Esophagus squamous epithelium (tissue), 4 donors: ENCODE measurements at regions not wholly inside any gene's neighbourhood (a gene's known extent, or its start where the extent isn't known, plus 50 kb on each side); places are given as distances from the start of the nearest gene placed in this dataset.

ENCODE experiments used
- POLR2A ChIP-seq, 4 donors: fragments of 450-650 bp; IDR thresholded peaks; one replicate each; pipeline ENCODE4 v1.6.1; 2017; ENCODE audit warnings: antibody characterized with exemption in 4 of 4, mild to moderate bottlenecking in 4 of 4, moderate library complexity in 3 of 4
- TF ChIP-seq, protein P1 (sequence below), 6 experiments: fragments of 450-650 bp in 4 of 6; fragments of 200-600 bp in 2 of 6; sonication (generic) in 2 of 6; IDR thresholded peaks; one replicate each; pipeline ENCODE4 v1.5.1; 2016 to 2019; ENCODE audit warnings: antibody characterized with exemption in 6 of 6, mild to moderate bottlenecking in 4 of 6, moderate library complexity in 4 of 6

DNA sequence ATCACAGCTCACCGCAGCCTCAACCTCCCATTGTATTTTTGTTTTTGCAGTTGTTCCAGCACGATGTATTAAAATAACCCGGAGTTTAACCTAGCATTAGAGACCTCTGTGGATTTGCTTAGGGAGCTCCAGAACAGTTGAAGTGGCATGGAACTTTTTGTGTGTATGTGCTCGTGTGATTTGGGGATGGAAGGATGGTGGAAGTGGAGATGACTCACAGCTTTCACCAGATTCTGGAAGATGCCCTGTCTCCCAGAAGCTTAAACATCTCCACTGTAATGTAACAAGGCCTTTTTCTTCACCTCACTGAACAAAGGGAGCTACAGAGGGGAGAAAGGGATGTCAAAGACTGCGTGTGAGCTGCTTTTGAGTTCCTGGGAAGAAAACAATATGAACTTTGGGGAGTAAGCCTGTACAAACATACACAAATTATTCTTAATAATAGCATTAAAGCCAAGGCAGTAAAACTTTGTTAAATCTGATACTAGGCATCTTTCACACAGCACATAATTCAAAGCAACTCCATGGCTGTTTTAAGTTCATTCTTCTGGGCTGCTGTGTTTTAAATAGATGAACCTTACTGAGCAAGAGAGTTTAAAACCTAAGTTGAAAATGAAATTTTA, 226.4 kb downstream of the ADAMTS15 start:
- TF ChIP-seq POLR2A (IDR thresholded peaks at IDR 0.05), result no peak
- TF ChIP-seq, protein P1, sequence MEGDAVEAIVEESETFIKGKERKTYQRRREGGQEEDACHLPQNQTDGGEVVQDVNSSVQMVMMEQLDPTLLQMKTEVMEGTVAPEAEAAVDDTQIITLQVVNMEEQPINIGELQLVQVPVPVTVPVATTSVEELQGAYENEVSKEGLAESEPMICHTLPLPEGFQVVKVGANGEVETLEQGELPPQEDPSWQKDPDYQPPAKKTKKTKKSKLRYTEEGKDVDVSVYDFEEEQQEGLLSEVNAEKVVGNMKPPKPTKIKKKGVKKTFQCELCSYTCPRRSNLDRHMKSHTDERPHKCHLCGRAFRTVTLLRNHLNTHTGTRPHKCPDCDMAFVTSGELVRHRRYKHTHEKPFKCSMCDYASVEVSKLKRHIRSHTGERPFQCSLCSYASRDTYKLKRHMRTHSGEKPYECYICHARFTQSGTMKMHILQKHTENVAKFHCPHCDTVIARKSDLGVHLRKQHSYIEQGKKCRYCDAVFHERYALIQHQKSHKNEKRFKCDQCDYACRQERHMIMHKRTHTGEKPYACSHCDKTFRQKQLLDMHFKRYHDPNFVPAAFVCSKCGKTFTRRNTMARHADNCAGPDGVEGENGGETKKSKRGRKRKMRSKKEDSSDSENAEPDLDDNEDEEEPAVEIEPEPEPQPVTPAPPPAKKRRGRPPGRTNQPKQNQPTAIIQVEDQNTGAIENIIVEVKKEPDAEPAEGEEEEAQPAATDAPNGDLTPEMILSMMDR (IDR thresholded peaks at IDR 0.05), result no peak
